ENCODE measurements at regions not wholly inside any gene's neighbourhood (a gene's known extent, or its start where the extent isn't known, plus 50 kb on each side); places are given as distances from the start of the nearest gene placed in this dataset.

DNA sequence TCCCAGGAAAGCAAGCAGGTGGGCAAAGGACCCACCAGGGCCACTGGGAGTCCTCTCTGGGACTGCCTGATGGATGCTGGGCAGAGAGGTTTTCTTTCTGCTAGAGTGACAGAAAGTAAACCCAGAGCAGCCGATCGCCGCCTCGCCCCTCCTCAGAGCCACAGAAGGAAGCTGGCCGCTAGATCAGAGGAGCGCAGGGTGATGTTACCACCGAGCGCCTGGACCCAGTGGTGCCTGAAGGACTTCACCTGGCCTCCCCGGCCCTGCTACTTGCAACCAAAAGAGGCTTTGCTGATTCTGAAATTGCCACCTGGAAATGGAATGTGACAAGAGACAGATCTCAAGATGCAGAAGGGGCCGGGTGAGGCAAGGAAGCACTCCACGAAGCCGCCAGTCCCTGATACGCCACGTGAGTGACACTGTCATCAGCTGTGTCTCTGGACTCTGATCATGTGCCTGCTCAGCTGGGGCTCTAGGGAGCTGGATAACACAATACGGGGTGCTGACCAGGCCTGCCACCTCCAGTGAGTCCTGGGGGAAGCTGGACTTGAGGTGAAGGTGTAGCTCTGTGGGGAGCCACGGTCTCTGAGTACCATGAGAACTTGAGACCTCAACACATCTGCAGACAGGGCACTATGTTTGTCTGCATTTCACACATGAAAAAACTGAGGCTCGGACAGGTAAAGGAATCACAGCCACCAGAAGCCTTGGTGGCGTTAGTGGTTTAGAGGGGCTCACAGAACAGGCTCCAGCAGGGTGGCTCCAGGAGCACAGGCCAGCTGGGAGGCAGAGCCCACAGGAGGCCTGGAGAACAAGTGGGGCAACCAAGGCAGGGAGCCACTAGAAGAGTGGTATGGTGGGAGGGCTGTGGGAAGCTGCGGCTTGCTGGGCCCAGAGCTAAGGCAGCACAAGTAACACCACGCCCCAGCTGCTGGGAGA lies 137.9 kb upstream of the PRR20G start:
- intact Hi-C loops (cut with DNase I), result no loop called here
- H3K9ac ChIP-seq (ENCODE audit: low read depth in 2 of 2, low read length in 2 of 2), result no peak overlapping the region
- no peaks in the 10 kb centered on the region for H3K36me3 ChIP-seq
- TF ChIP-seq, protein P1, sequence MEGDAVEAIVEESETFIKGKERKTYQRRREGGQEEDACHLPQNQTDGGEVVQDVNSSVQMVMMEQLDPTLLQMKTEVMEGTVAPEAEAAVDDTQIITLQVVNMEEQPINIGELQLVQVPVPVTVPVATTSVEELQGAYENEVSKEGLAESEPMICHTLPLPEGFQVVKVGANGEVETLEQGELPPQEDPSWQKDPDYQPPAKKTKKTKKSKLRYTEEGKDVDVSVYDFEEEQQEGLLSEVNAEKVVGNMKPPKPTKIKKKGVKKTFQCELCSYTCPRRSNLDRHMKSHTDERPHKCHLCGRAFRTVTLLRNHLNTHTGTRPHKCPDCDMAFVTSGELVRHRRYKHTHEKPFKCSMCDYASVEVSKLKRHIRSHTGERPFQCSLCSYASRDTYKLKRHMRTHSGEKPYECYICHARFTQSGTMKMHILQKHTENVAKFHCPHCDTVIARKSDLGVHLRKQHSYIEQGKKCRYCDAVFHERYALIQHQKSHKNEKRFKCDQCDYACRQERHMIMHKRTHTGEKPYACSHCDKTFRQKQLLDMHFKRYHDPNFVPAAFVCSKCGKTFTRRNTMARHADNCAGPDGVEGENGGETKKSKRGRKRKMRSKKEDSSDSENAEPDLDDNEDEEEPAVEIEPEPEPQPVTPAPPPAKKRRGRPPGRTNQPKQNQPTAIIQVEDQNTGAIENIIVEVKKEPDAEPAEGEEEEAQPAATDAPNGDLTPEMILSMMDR (IDR thresholded peaks at IDR 0.05), result no peak
- no peak overlapping the region for H3K4me3 ChIP-seq
- no peaks in the 10 kb centered on the region for H3K27me3 ChIP-seq
- H3K27ac ChIP-seq, result no peak overlapping the region
- no peaks in the 10 kb centered on the region for H3K9me3 ChIP-seq
- no peaks in the 10 kb centered on the region for H3K4me1 ChIP-seq
- DNase-seq, result no peak

DNA sequence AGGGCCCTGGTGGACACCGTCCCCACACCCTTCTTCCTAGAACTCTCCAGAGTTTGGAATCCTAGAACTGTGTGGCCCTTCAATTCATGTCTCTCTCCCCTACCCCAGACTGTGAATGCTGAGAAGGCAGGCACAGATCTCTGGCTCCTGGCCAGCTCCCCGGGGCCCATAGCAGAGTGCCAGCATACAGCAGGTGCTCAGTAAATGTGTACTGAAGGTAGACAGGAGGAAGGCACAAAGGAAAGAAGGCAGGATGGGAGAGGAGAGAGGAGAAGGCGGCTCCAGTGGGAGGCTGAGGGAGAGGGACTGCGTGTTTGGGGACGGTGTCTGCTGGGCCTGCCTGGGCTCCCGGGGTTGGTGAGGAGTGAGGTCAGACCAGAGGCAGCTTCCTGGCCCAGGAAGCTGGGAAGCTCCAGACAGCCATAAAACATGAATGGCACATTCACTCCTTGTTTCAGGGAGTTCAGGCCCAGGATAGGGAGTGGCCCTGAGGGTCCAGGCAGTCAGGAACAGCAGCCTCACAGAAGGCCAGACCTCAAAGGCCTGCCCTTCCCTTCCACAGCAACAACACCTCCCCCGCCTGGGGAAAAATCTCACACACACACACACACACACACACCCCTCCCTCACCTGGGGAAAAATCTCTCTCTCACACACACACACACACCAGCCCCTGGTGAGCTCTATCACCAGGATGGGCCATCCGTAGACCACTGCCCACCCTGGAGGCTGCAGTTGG lies 137.1 kb upstream of the PRR20G start:
- Histone ChIP-seq H3K9ac (ENCODE audit: low read depth in 2 of 2, low read length in 2 of 2) (peak overlapping the region in 1 of 2 donors; percentile 24), H3K4me1 (no peaks in the 10 kb centered on the region), H3K36me3 (no peaks in the 10 kb centered on the region), H3K27ac (no peak overlapping the region), H3K4me3 (no peak overlapping the region), H3K27me3 (no peaks in the 10 kb centered on the region), H3K9me3 (no peaks in the 10 kb centered on the region)
- TF ChIP-seq, protein P1 (IDR thresholded peaks at IDR 0.05), result no peak
- peak; percentile 14 for DNase-seq
- intact Hi-C loops (cut with DNase I), result no loop called here

DNA sequence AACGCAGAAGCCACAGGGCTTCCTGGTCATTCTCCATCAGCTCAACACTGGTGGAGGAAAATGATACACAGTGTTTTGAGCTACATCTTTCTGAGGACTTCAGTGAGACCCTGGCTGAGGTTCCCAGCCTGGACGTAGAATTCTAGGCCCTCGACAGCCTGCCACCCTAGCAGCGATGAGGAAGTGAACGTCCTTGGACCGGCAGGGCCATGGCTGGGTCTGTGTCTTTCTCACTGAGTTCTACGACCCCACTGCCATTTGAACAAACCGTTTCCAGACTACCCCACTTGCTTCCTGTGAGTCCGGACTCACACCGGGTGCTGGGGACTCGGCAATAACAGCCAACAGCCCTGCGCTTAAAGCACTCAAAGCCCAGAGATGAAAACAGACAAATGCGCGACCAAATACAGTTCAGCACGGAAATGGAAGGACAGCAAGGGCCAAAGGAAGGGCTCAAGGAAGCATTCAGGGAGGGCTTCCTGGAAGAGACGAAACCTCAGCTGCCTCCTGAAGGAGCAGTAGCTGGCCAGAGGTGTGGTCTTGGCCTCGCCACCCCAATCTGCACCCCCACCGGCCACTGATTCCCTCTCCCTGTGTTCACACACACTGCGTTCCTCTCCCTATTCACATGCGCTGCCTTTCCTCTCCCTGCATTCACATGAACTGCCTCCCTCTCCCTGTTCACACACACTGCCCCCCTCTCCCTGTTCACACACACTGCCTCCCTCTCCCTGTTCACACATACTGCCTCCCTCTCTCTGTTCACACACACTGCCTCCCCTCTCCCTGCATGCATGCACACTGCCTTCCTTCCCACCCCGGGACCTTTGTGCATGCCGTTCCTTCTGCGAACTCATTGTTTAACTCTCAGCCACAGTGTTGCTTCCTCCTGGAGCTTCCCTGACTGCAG lies 136.3 kb upstream of the PRR20G start:
- intact Hi-C loops (cut with DNase I), result no loop called here
- no peak overlapping the region for H3K4me3 ChIP-seq
- H3K27ac ChIP-seq, result no peak overlapping the region
- no peak overlapping the region for H3K9ac ChIP-seq (ENCODE audit: low read depth in 2 of 2, low read length in 2 of 2)
- H3K4me1 ChIP-seq, result no peaks in the 10 kb centered on the region
- peak; percentile 11 for DNase-seq
- H3K27me3 ChIP-seq, result no peaks in the 10 kb centered on the region
- H3K9me3 ChIP-seq, result no peaks in the 10 kb centered on the region
- no peaks in the 10 kb centered on the region for H3K36me3 ChIP-seq
- TF ChIP-seq, protein P1 (IDR thresholded peaks at IDR 0.05), result no peak

DNA sequence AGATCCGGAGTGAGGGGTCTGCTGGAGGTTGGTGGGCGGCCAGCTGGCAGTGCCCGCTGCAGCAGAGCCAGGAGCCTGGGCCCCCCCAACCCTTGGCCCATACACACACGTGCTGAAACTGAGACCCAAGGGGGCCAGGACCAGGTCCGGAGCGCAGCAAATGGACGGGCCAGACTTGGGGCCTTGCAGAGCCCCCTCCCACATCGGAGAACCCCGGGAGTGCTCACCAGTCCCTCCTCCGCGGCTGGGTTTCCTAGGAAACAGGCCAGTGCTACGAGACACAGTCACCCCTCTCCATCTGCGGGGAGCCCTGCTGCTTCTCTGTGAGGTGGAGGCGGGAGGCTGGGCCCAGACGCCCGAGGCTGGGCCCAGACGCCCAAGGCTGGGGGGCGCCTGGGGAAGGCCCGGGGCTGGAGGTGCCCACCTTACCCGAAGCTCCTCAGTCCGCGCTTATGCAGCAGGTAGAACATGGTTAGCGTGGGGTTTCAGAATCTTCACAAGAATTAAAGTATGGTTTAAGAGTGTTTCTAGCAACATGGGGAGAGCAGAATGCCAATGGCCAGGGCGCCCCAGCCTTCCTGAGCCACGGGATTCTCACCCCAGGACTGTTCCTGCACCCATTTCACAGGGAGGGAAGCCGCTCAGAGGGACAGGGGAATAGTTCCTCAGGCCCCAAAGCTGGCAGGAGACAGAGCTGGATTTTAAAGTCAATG lies 135.0 kb upstream of the PRR20G start:
- TF ChIP-seq, protein P1 (IDR thresholded peaks at IDR 0.05), result no peak
- Histone ChIP-seq H3K27me3 (no peaks in the 10 kb centered on the region), H3K36me3 (no peaks in the 10 kb centered on the region), H3K4me3 (no peak overlapping the region), H3K9me3 (no peaks in the 10 kb centered on the region), H3K4me1 (no peaks in the 10 kb centered on the region), H3K9ac (ENCODE audit: low read depth in 2 of 2, low read length in 2 of 2) (no peak overlapping the region), H3K27ac (no peak overlapping the region)
- intact Hi-C loops (cut with DNase I), result no loop called here
- peak; percentile 10 for DNase-seq
